ENCODE measurements at regions not wholly inside any gene's neighbourhood (a gene's known extent, or its start where the extent isn't known, plus 50 kb on each side); places are given as distances from the start of the nearest gene placed in this dataset.

DNA sequence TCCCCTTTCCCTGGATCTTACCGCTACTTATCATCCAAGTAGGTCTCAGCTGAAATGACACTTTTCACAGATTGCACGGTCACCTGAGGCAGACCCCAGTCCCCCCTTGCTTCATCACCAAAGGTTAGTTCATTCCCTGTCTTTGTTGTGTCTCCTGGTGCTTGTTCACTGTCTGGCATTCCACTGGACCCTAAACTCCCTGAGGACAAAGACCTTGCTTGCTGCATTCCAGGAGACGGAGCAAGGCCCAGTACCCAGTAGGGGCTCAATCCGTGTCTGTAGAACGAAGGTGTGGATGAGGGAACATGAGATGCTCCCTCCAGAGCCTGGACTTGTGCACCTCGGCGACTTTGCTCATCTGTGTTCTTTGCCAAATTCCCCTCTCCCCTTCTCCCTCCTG, 160.0 kb downstream of the RAB11FIP2 start (continued):
- TF ChIP-seq YY1 (IDR thresholded peaks at IDR 0.05; ENCODE audit: low read depth): no peak
- no peak for TF ChIP-seq TAF1 (IDR thresholded peaks at IDR 0.05; ENCODE audit: borderline replicate concordance, low read depth, low read length)
- TF ChIP-seq RCOR1 (IDR thresholded peaks at IDR 0.05; ENCODE audit: low read length): no peak
- TF ChIP-seq RAD21 (IDR thresholded peaks at IDR 0.05; ENCODE audit: low read length): no peak
- TF ChIP-seq FOSL2 (IDR thresholded peaks at IDR 0.05; ENCODE audit: borderline replicate concordance, low read depth): no peak
- no peak for TF ChIP-seq POLR2AphosphoS5 (IDR thresholded peaks at IDR 0.05; ENCODE audit: low read depth, low read length)
- TF ChIP-seq, protein P1, sequence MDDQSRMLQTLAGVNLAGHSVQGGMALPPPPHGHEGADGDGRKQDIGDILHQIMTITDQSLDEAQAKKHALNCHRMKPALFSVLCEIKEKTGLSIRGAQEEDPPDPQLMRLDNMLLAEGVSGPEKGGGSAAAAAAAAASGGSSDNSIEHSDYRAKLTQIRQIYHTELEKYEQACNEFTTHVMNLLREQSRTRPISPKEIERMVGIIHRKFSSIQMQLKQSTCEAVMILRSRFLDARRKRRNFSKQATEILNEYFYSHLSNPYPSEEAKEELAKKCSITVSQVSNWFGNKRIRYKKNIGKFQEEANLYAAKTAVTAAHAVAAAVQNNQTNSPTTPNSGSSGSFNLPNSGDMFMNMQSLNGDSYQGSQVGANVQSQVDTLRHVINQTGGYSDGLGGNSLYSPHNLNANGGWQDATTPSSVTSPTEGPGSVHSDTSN (IDR thresholded peaks at IDR 0.05): no peak
- TF ChIP-seq GABPA (IDR thresholded peaks at IDR 0.05; ENCODE audit: low read depth): no peak
- TF ChIP-seq FOXJ3 (CRISPR knock-in tag; IDR thresholded peaks at IDR 0.05): no peak

DNA sequence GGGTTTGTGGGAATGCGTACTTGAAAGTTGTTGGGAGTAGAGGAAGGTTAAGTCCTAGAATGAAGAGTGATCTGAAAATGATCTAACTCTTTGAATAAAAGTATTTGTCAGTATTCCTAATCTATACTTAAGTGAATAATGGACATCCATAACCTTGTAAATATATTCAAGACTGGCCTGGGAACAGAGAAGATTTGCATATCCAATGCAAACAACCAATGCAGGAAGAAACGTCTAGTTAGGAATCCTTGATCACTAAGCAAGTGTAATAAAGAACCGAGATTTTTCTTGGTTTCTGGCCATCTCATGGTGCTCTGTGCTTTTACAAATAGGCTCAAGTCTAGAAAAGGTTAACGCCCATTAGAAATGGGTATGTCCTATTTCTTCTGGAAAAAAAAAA, 157.1 kb downstream of the RAB11FIP2 start:
- Histone ChIP-seq H3K4me3 (ENCODE audit: low read depth in 2 of 2, low read length in 1 of 2) (no peak overlapping the region), H3K27ac (ENCODE audit: low read depth in 2 of 2, low read length in 1 of 2) (no peak overlapping the region), H3K9me2 (no peaks in the 10 kb centered on the region), H3K27me3 (ENCODE audit: insufficient read depth) (no peaks in the 10 kb centered on the region), H3K79me2 (ENCODE audit: insufficient read depth) (no peaks in the 10 kb centered on the region), H3K9me3 (no peaks in the 10 kb centered on the region), H3K4me2 (no peak overlapping the region), H4K20me1 (ENCODE audit: insufficient read depth) (no peaks in the 10 kb centered on the region), H3K9ac (no peak overlapping the region), H3K4me1 (ENCODE audit: control insufficient read depth in 1 of 2, insufficient read depth in 2 of 2, low read depth in 1 of 2, low read length in 1 of 2) (peaks cover 0 to 2% of the 10 kb centered on the region in 2 experiments; a peak in 1 of 4 replicates), H2AFZ (ENCODE audit: low read depth) (no peak overlapping the region), H3K36me3 (replicated peaks in 1 of 2; ENCODE audit: control insufficient read depth in 1 of 2, insufficient read depth in 2 of 2, low read length in 1 of 2) (no peaks in the 10 kb centered on the region), H3F3A (replicated peaks; ENCODE audit: insufficient read depth) (no peaks in the 10 kb centered on the region)
- 26% methylated on average over 4 of the region's 4 CpGs for WGBS (ENCODE audit: low lambda C conversion rate)
- POLR2A ChIA-PET: no interaction called here
- DNase-seq: no peak
- TF ChIP-seq RCOR1 (IDR thresholded peaks at IDR 0.05; ENCODE audit: low read length): no peak
- TF ChIP-seq, protein P2, sequence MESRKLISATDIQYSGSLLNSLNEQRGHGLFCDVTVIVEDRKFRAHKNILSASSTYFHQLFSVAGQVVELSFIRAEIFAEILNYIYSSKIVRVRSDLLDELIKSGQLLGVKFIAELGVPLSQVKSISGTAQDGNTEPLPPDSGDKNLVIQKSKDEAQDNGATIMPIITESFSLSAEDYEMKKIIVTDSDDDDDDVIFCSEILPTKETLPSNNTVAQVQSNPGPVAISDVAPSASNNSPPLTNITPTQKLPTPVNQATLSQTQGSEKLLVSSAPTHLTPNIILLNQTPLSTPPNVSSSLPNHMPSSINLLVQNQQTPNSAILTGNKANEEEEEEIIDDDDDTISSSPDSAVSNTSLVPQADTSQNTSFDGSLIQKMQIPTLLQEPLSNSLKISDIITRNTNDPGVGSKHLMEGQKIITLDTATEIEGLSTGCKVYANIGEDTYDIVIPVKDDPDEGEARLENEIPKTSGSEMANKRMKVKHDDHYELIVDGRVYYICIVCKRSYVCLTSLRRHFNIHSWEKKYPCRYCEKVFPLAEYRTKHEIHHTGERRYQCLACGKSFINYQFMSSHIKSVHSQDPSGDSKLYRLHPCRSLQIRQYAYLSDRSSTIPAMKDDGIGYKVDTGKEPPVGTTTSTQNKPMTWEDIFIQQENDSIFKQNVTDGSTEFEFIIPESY (IDR thresholded peaks at IDR 0.05; ENCODE audit: borderline replicate concordance, low read depth): no peak
- no peak for TF ChIP-seq GABPA (IDR thresholded peaks at IDR 0.05; ENCODE audit: low read depth)
- TF ChIP-seq, protein P3, sequence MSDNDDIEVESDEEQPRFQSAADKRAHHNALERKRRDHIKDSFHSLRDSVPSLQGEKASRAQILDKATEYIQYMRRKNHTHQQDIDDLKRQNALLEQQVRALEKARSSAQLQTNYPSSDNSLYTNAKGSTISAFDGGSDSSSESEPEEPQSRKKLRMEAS (IDR thresholded peaks at IDR 0.05; ENCODE audit: low read depth): no peak
- no peak for TF ChIP-seq GATA2 (CRISPR knock-in tag; IDR thresholded peaks at IDR 0.05)
- no peak for TF ChIP-seq YY1 (IDR thresholded peaks at IDR 0.05; ENCODE audit: low read depth)
- no peak for TF ChIP-seq FOSL2 (IDR thresholded peaks at IDR 0.05; ENCODE audit: borderline replicate concordance, low read depth)
- TF ChIP-seq, protein P4, sequence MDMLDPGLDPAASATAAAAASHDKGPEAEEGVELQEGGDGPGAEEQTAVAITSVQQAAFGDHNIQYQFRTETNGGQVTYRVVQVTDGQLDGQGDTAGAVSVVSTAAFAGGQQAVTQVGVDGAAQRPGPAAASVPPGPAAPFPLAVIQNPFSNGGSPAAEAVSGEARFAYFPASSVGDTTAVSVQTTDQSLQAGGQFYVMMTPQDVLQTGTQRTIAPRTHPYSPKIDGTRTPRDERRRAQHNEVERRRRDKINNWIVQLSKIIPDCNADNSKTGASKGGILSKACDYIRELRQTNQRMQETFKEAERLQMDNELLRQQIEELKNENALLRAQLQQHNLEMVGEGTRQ (IDR thresholded peaks at IDR 0.05; ENCODE audit: borderline replicate concordance, low read depth, low read length): no peak
- TF ChIP-seq CHD2 (IDR thresholded peaks at IDR 0.05; ENCODE audit: low read length, partially characterized antibody): no peak
- no peak for TF ChIP-seq EP300 (IDR thresholded peaks at IDR 0.05; ENCODE audit: borderline replicate concordance in 1 of 2, low read depth in 1 of 2, low read length in 1 of 2)
- no peak for TF ChIP-seq SIN3A (IDR thresholded peaks at IDR 0.05; ENCODE audit: borderline replicate concordance, low read depth, low read length)
- no peak for TF ChIP-seq NRF1 (IDR thresholded peaks at IDR 0.05; ENCODE audit: low read depth, low read length)
- no peak for TF ChIP-seq NFIC (IDR thresholded peaks at IDR 0.05; ENCODE audit: borderline replicate concordance)
- no peak for TF ChIP-seq TAF1 (IDR thresholded peaks at IDR 0.05; ENCODE audit: borderline replicate concordance, low read depth, low read length)
- TF ChIP-seq POLR2AphosphoS5 (IDR thresholded peaks at IDR 0.05; ENCODE audit: low read depth, low read length): no peak
- CTCF ChIA-PET: no interaction called here

Measured in SK-N-SH (cell line).